ENCODE measurements at regions not wholly inside any gene's neighbourhood (a gene's known extent, or its start where the extent isn't known, plus 50 kb on each side); places are given as distances from the start of the nearest gene placed in this dataset.

- TF ChIP-seq CTCF (IDR thresholded peaks at IDR 0.05) (no peak), POLR2A (IDR thresholded peaks at IDR 0.05) (no peak)
These were observed 408.2 kb upstream of the HNRNPA3 start for GRCh38 chr2:176804392-176804791.

Measured in Peyer's patch (tissue), 4 donors.